ENCODE measurements at regions not wholly inside any gene's neighbourhood (a gene's known extent, or its start where the extent isn't known, plus 50 kb on each side); places are given as distances from the start of the nearest gene placed in this dataset.

DNA sequence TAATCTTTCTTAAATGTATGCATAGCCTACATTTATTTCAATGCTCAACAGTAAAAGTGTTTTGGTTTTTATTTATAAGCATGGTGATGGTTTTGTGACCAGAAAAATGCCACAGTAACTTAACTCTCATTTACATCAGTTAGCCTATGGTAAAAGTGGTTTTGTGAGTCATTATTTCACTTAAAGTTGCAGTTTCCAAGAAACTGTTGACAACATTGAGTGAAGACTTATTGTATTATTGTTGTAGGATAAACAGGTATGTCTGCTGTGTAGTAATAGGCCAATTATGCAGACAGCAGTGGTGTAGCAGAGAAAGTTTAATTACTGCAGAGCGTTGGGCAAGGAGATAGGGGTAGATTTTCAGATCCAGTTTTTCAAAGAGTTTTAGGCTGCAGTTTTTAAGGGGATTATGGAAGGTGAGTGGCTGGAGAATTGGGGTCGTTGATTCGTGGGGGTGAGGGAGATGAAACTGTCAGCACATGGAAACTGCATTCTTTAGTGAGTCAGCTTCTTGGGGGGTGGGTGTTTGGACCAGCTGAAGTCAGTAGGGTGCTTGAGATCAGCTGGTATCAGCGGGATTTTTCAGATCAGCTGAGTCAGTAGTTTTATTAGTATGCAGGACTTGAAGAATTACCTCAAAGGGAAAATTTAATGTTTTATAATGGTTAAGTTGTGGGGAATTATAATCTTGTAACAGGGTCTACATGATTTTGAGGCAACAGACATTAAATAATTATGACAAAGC lies 168.7 kb upstream of the FMN2 start:
- Histone ChIP-seq H3K4me3 (no peak overlapping the region), H3K27me3 (no peaks in the 10 kb centered on the region), H3K4me1 (peaks cover 0 to 13% (median 0%) of the 10 kb centered on the region in 4 donors), H3K36me3 (no peaks in the 10 kb centered on the region), H3K27ac (no peak overlapping the region), H3K9me3 (peaks cover 0 to 6% (median 0%) of the 10 kb centered on the region in 4 donors)
- no peak for TF ChIP-seq POLR2A (IDR thresholded peaks at IDR 0.05)
- TF ChIP-seq, protein P1, sequence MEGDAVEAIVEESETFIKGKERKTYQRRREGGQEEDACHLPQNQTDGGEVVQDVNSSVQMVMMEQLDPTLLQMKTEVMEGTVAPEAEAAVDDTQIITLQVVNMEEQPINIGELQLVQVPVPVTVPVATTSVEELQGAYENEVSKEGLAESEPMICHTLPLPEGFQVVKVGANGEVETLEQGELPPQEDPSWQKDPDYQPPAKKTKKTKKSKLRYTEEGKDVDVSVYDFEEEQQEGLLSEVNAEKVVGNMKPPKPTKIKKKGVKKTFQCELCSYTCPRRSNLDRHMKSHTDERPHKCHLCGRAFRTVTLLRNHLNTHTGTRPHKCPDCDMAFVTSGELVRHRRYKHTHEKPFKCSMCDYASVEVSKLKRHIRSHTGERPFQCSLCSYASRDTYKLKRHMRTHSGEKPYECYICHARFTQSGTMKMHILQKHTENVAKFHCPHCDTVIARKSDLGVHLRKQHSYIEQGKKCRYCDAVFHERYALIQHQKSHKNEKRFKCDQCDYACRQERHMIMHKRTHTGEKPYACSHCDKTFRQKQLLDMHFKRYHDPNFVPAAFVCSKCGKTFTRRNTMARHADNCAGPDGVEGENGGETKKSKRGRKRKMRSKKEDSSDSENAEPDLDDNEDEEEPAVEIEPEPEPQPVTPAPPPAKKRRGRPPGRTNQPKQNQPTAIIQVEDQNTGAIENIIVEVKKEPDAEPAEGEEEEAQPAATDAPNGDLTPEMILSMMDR (IDR thresholded peaks at IDR 0.05) = no peak
- no peak for TF ChIP-seq POLR2AphosphoS5 (IDR thresholded peaks at IDR 0.05)
- no peak for TF ChIP-seq EP300 (IDR thresholded peaks at IDR 0.05)
- WGBS, 5 donors = 73 to 86% (median 81%) methylated on average over 4 of the region's 4 CpGs
- DNase-seq = no peak
- intact Hi-C loops (cut with DNase I; ENCODE audit: low total_unique reads) = no loop called here

DNA sequence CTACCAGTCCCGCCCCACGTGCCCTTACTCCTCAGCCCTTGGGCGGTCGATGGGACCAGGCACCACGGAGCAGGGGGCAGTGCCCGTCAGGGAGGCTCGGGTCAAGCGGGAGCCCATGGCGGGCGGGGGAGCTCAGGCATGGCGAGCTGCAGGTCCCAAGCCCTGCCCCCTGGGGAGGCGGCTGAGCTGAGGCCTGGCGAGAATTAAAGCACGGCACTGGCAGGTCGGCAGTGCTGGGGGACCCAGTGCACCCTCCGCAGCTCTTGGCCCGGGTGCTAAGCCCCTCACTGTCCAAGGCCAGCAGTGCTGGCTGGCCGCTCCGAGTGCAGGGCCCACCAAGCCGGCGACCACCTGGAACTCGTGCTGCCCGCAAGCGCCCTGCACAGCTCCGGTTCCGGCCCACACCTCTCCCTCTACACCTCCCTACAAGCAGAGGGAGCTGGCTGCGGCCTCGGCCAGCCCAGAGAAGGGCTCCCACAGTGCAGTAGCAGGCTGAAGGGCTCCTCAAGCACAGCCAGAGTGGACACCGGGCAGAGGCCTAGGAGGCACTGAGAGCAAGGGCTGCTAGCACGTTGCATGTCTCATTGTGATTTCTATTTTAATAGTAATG lies 166.8 kb upstream of the FMN2 start:
- H3K4me1 ChIP-seq = peaks cover 0 to 7% (median 0%) of the 10 kb centered on the region in 4 donors
- H3K27ac ChIP-seq = no peak overlapping the region
- peaks cover 0 to 6% (median 0%) of the 10 kb centered on the region in 4 donors for H3K9me3 ChIP-seq
- intact Hi-C loops (cut with DNase I; ENCODE audit: low total_unique reads) = no loop called here
- DNase-seq = no peak
- H3K36me3 ChIP-seq = no peaks in the 10 kb centered on the region
- H3K4me3 ChIP-seq = no peak overlapping the region
- 96 to 98% (median 96%) methylated on average over 10 to 30 of the region's 30 CpGs for WGBS, 5 donors
- TF ChIP-seq, protein P1 (IDR thresholded peaks at IDR 0.05) = no peak
- no peaks in the 10 kb centered on the region for H3K27me3 ChIP-seq

DNA sequence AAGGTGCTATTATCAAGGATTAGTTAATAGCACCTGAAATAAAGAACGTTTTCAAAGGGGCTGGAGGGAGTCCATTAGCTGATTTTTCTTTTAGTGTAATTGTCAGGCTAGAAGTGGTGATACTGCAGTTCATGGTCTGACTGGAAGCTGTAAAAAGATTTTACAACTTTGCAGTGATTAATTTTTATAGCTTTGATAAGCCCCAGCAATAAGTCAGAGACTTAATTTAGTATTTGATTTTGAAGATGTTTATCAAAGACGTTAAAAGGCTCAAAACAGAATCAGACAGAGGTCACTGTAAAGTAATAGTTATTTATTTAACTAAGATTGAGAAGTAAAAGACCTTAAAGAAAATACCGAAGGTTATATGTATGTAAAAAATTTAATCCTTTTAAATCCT lies 165.5 kb upstream of the FMN2 start:
- intact Hi-C loops (cut with DNase I; ENCODE audit: low total_unique reads) = no loop called here
- Histone ChIP-seq H3K36me3 (no peaks in the 10 kb centered on the region), H3K4me1 (peaks cover 0 to 7% (median 0%) of the 10 kb centered on the region in 4 donors), H3K4me3 (no peak overlapping the region), H3K9me3 (peaks cover 0 to 6% (median 0%) of the 10 kb centered on the region in 4 donors), H3K27ac (no peak overlapping the region), H3K27me3 (no peaks in the 10 kb centered on the region)
- no peak for DNase-seq
- TF ChIP-seq EP300 (IDR thresholded peaks at IDR 0.05) (no peak), POLR2AphosphoS5 (IDR thresholded peaks at IDR 0.05) (no peak), POLR2A (IDR thresholded peaks at IDR 0.05) (no peak)
- TF ChIP-seq, protein P1 (IDR thresholded peaks at IDR 0.05) = no peak
- 17 to 39% (median 23%) methylated on average over 3 of the region's 3 CpGs for WGBS, 5 donors

DNA sequence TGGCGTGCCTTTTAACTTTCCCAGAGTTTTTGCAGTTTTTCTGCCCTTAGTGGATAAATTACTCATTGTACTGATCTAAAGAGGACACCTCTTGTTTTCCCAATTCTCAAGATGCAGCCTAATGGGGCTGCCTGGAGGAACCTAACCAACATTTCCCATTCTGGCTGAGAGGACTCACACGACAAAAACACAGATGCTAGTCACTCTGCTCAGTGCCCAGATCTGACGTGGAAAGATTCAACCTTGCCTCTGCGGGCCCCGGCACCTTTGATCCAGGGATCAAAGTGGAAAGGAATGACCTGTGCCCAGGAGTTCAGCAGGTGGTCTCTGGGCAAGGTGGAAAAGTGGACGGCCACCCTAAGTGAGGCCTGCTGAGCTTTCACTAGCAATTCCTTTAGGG lies 162.4 kb upstream of the FMN2 start:
- no peak for DNase-seq
- no peak overlapping the region for H3K27ac ChIP-seq
- intact Hi-C loops (cut with DNase I; ENCODE audit: low total_unique reads) = no loop called here
- WGBS, 5 donors = 77 to 93% (median 89%) methylated on average over 6 of the region's 6 CpGs
- H3K27me3 ChIP-seq = no peaks in the 10 kb centered on the region
- peaks cover 0 to 6% (median 0%) of the 10 kb centered on the region in 4 donors for H3K9me3 ChIP-seq
- TF ChIP-seq, protein P1 (IDR thresholded peaks at IDR 0.05) = no peak
- no peak for TF ChIP-seq POLR2AphosphoS5 (IDR thresholded peaks at IDR 0.05)
- TF ChIP-seq EP300 (IDR thresholded peaks at IDR 0.05) = no peak
- TF ChIP-seq POLR2A (IDR thresholded peaks at IDR 0.05) = no peak
- H3K4me1 ChIP-seq = peaks cover 0 to 7% (median 0%) of the 10 kb centered on the region in 4 donors
- H3K36me3 ChIP-seq = no peaks in the 10 kb centered on the region
- no peak overlapping the region for H3K4me3 ChIP-seq

All from stomach (tissue), 8 donors.